Choroid plexus epithelial cell (primary cell): ENCODE measurements at regions not wholly inside any gene's neighbourhood (a gene's known extent, or its start where the extent isn't known, plus 50 kb on each side); places are given as distances from the start of the nearest gene placed in this dataset.
"Not testable (repeated sequence)": the region's sequence is repeated elsewhere in the genome, so short reads cannot be mapped to it uniquely, and the experiment has no call there.

Experiments
- DNase-seq: peaks from one replicate; pipeline ENCODE4 v3.0.0-alpha.2; 2010; ENCODE audit warnings: low read depth
- H3K4me3 ChIP-seq: 2 replicates; pipeline ENCODE4 v1.5.1; 2011; ENCODE audit warnings: low read depth, mild to moderate bottlenecking, control low read depth, low read length, moderate library complexity
- TF ChIP-seq, protein P1 (sequence below): conservative IDR thresholded peaks from 2 replicates; pipeline ENCODE4 v1.5.1; 2011; ENCODE audit warnings: low read depth, mild to moderate bottlenecking, control low read depth, inconsistent platforms, low read length, moderate library complexity

DNA sequence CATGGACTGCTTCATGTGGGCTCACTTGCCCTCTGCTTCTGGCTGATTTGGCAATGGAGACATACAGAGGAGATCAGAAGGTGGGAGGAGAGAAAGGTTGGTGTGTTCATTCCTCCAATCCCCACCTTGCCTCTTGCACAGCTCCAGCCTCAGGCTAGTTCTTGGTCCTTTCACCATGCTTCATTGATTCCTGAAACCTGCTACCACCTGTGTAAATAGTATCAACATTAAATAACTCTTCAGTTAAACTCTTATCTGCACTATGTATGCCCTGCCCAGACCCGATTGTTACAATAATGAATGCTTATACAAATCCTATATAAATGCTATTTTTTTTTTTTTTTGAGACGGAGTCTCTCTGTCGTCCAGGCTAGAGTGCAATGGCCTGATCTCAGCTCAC, 174.5 kb downstream of the CD83 start:
- DNase-seq, result no peak
- TF ChIP-seq, protein P1, sequence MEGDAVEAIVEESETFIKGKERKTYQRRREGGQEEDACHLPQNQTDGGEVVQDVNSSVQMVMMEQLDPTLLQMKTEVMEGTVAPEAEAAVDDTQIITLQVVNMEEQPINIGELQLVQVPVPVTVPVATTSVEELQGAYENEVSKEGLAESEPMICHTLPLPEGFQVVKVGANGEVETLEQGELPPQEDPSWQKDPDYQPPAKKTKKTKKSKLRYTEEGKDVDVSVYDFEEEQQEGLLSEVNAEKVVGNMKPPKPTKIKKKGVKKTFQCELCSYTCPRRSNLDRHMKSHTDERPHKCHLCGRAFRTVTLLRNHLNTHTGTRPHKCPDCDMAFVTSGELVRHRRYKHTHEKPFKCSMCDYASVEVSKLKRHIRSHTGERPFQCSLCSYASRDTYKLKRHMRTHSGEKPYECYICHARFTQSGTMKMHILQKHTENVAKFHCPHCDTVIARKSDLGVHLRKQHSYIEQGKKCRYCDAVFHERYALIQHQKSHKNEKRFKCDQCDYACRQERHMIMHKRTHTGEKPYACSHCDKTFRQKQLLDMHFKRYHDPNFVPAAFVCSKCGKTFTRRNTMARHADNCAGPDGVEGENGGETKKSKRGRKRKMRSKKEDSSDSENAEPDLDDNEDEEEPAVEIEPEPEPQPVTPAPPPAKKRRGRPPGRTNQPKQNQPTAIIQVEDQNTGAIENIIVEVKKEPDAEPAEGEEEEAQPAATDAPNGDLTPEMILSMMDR, result no peak
- no peak overlapping the region for H3K4me3 ChIP-seq

- H3K4me3 ChIP-seq, result no peak overlapping the region
- no peak for DNase-seq
- TF ChIP-seq, protein P1, result no peak
These were observed 176.8 kb downstream of the CD83 start for GRCh38 chr6:14294270-14294951.

DNA sequence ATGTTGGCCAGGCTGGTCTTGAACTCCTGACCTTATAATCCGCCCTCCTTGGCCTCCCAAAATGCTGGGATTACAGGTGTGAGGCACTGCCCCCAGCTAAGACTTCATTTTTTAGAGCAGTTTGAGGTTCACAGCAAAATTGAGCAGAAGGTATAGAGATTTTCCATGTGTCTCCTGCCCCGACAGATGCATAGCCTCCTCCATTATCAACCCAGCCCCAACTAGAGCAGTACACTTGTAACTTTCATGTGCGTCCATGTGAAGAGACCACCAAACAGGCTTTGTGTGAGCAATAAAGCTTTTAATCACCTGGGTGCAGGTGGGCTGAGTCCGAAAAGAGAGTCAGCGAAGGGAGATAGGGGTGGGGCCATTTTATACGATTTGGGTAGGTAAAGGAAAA, 179.1 kb downstream of the CD83 start:
- H3K4me3 ChIP-seq, DNase-seq: not testable (repeated sequence)

DNA sequence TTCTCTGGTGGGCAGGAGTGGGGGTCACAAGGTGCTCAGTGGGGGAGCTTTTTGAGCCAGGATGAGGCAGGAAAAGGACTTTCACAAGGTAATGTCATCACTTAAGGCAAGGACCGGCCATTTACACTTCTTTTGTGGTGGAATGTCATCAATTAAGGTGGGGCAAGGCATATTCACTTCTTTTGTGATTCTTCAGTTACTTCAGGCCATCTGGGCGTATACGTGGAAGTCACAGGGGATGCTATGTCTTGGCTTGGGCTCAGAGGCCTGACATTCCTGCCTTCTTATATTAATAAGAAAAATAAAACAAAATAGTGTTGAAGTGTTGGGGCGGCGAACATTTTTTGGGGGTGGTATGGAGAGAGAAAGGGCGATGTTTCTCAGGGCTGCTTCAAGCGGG, 179.5 kb downstream of the CD83 start:
- DNase-seq, result not testable (repeated sequence)

DNA sequence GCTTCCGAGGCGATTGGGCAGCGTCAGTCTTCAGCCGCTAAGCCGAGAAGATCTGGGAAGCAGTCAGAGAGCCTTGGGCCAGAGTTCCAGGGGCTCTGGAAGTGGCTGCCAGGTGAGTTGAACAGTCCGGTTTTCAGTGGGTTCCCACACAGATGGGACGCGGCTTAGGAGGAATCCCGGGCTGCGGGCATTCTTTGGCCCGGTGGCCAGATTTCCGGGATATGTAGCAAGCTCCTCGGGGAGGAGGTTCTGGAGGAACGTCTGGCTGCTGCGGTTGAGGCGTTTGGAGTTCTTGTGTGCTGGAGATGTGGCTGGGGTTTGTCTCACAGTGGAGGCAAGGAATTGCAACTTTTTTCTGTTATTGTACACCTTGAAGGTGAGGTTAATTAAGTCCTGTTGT, 182.6 kb downstream of the CD83 start:
- not testable (repeated sequence) for H3K4me3 ChIP-seq, DNase-seq

More for the DNA sequence above, 179.5 kb downstream of the CD83 start:
- H3K4me3 ChIP-seq, result not testable (repeated sequence)

DNA sequence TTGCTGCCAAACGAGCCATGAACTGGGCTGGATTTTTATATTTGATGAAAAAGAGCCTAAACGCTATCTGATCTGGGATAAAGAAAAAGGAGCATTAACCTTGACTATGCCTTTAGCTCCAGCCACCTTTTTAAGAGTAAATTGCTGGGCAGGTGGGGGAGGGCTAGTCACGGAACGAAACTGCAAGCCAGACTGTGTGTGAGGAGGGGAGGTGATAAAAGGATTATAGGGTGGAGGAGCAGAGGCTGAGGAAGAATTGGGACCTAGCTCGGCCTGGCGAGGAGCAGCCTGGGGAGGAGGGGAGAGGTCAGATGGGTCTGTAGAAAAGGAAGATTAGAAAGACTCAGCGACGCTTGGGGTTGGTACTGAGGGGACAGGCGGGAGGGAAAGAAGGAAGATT, 183.1 kb downstream of the CD83 start:
- not testable (repeated sequence) for H3K4me3 ChIP-seq, DNase-seq

DNA sequence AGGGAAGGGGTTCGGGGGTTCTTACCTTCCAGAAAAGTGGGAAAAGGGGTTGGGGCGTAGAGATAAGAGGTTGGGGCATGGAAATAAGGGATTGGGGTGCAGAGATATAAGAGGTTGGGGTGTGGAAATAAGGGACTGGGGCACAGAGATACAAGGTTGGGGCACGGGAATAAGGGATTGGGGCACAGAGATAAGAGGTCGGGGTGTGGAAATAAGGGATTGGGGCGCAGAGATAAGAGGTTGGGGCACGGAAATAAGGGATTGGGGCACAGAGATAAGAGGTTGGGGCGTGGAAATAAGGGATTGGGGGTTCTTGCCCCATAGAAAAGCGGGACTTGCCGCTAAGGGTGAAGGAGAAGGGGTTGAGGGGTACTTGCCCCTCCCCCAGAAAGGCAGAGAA, 183.9 kb downstream of the CD83 start:
- DNase-seq, H3K4me3 ChIP-seq: not testable (repeated sequence)

GRCh38 chr6:14305131-14305530, 187.6 kb downstream of the CD83 start:
- DNase-seq, result no peak
- no peak overlapping the region for H3K4me3 ChIP-seq
- TF ChIP-seq, protein P1, result no peak

DNA sequence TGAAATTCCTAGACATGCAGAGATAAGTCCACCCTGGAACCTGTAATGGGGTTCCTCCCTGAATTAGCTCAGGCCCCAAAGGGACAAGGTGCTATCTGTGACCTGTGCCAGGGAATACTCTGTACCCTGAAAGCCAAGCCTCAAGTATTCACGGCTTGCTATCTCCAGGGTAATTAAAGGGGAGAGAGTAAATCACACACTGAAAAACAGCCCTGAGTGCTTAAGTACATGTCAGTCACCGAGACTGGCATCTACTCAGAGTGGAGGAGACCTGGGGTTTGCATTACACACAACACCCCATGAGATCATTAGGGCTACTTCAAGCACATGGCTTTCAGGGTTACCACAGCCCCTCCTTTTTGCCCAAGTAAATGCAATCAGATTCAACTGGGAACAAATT, 188.1 kb downstream of the CD83 start:
- TF ChIP-seq, protein P1, result no peak
- DNase-seq, result no peak
- no peak overlapping the region for H3K4me3 ChIP-seq
